UCSD-AML1 (cell line): ENCODE measurements at regions not wholly inside any gene's neighbourhood (a gene's known extent, or its start where the extent isn't known, plus 50 kb on each side); places are given as distances from the start of the nearest gene placed in this dataset.
"Not testable (repeated sequence)": the region's sequence is repeated elsewhere in the genome, so short reads cannot be mapped to it uniquely, and the experiment has no call there.

Source experiments
- DNase-seq: peaks from one replicate; lab custom pipeline; 2025; ENCODE audit not compliant: unreplicated experiment; lab: John Stamatoyannopoulos, UW

GRCh38 chr4:66955784-66956183, 589.5 kb downstream of the CENPC start:
- DNase-seq, result no peak

- DNase-seq, result no peak
These were observed 595.9 kb downstream of the CENPC start for GRCh38 chr4:66949419-66949818.

GRCh38 chr4:66946761-66947160, 598.5 kb downstream of the CENPC start:
- DNase-seq, result no peak

- DNase-seq, result no peak
These were observed 602.2 kb downstream of the CENPC start for GRCh38 chr4:66943112-66943511.

GRCh38 chr4:66931981-66932380, 613.3 kb downstream of the CENPC start:
- DNase-seq, result not testable (repeated sequence)

GRCh38 chr4:66930206-66930605, 615.1 kb downstream of the CENPC start:
- DNase-seq, result no peak

GRCh38 chr4:66929748-66930147, 615.6 kb downstream of the CENPC start:
- DNase-seq, result no peak

GRCh38 chr4:66928881-66929280, 616.4 kb downstream of the CENPC start:
- not testable (repeated sequence) for DNase-seq

GRCh38 chr4:66927937-66928336, 617.4 kb downstream of the CENPC start:
- DNase-seq, result no peak

GRCh38 chr4:66926687-66927086, 618.6 kb downstream of the CENPC start:
- DNase-seq, result no peak

GRCh38 chr4:66923081-66923865, 622.0 kb downstream of the CENPC start:
- no peak for DNase-seq

GRCh38 chr4:66921433-66921832, 623.9 kb downstream of the CENPC start:
- no peak for DNase-seq

GRCh38 chr4:66920514-66920913, 624.8 kb downstream of the CENPC start:
- DNase-seq, result no peak

- no peak for DNase-seq
These were observed 633.4 kb downstream of the CENPC start for GRCh38 chr4:66911880-66912279.

- no peak for DNase-seq
These were observed 639.0 kb downstream of the CENPC start for GRCh38 chr4:66906314-66906713.

- DNase-seq, result no peak
These were observed 645.8 kb downstream of the CENPC start for GRCh38 chr4:66899422-66900065.

- no peak for DNase-seq
These were observed 651.5 kb downstream of the CENPC start for GRCh38 chr4:66893807-66894206.

GRCh38 chr4:66887061-66887460, 658.2 kb downstream of the CENPC start:
- DNase-seq, result no peak

GRCh38 chr4:66885501-66886165, 659.7 kb downstream of the CENPC start:
- no peak for DNase-seq

GRCh38 chr4:66876946-66877345, 668.4 kb downstream of the CENPC start:
- no peak for DNase-seq

GRCh38 chr4:66872661-66873060, 672.6 kb downstream of the CENPC start:
- no peak for DNase-seq

GRCh38 chr4:66863481-66863880, 681.8 kb downstream of the CENPC start:
- no peak for DNase-seq
